ENCODE measurements at regions not wholly inside any gene's neighbourhood (a gene's known extent, or its start where the extent isn't known, plus 50 kb on each side); places are given as distances from the start of the nearest gene placed in this dataset.

GRCh38 chrX:55144697-55145096 is 55.9 kb downstream of the PAGE2 start:
- no peak for FAIRE-seq

GRCh38 chrX:55149242-55149641 is 60.4 kb downstream of the PAGE2 start:
- peaks cover 0 to 2% (median 0%) of the 10 kb centered on the region in 3 donors for H3K36me3 ChIP-seq (ENCODE audit: control insufficient read depth in 2 of 3, insufficient read depth in 3 of 3, low read length in 3 of 3)
- no peak overlapping the region for H3K9ac ChIP-seq (ENCODE audit: low read length in 3 of 3)
- H3K27ac ChIP-seq (ENCODE audit: low read depth in 2 of 2, low read length in 2 of 2) = no peak overlapping the region
- DNase-seq = no peak
- H3K9me3 ChIP-seq (ENCODE audit: control insufficient read depth in 2 of 3, insufficient read depth in 1 of 3, low read length in 3 of 3) = no peaks in the 10 kb centered on the region
- TF ChIP-seq CTCF (IDR thresholded peaks at IDR 0.05; ENCODE audit: borderline replicate concordance, extremely low read depth, insufficient read depth) = no peak
- intact Hi-C loops (cut with DNase I) = no loop called here
- FAIRE-seq = no peak
- no peaks in the 10 kb centered on the region for H3K27me3 ChIP-seq (ENCODE audit: control insufficient read depth, insufficient read depth, low read length)
- H3K4me1 ChIP-seq (ENCODE audit: control insufficient read depth in 2 of 3, insufficient read depth in 2 of 3, low read depth in 1 of 3, low read length in 3 of 3) = no peaks in the 10 kb centered on the region
- no peak overlapping the region for H3K4me3 ChIP-seq (ENCODE audit: low read length in 3 of 3)

More at GRCh38 chrX:55144697-55145096, 55.9 kb downstream of the PAGE2 start:
- Histone ChIP-seq H3K36me3 (ENCODE audit: control insufficient read depth in 2 of 3, insufficient read depth in 3 of 3, low read length in 3 of 3) (peaks cover 0 to 2% (median 0%) of the 10 kb centered on the region in 3 donors), H3K9me3 (ENCODE audit: control insufficient read depth in 2 of 3, insufficient read depth in 1 of 3, low read length in 3 of 3) (no peaks in the 10 kb centered on the region), H3K9ac (ENCODE audit: low read length in 3 of 3) (no peak overlapping the region), H3K4me1 (ENCODE audit: control insufficient read depth in 2 of 3, insufficient read depth in 2 of 3, low read depth in 1 of 3, low read length in 3 of 3) (peaks cover 0 to 6% (median 0%) of the 10 kb centered on the region in 3 donors), H3K4me3 (ENCODE audit: low read length in 3 of 3) (no peak overlapping the region), H3K27me3 (ENCODE audit: control insufficient read depth, insufficient read depth, low read length) (no peaks in the 10 kb centered on the region), H3K27ac (ENCODE audit: low read depth in 2 of 2, low read length in 2 of 2) (no peak overlapping the region)
- DNase-seq = no peak
- TF ChIP-seq CTCF (IDR thresholded peaks at IDR 0.05; ENCODE audit: borderline replicate concordance, extremely low read depth, insufficient read depth) = no peak
- intact Hi-C loops (cut with DNase I) = no loop called here

DNA sequence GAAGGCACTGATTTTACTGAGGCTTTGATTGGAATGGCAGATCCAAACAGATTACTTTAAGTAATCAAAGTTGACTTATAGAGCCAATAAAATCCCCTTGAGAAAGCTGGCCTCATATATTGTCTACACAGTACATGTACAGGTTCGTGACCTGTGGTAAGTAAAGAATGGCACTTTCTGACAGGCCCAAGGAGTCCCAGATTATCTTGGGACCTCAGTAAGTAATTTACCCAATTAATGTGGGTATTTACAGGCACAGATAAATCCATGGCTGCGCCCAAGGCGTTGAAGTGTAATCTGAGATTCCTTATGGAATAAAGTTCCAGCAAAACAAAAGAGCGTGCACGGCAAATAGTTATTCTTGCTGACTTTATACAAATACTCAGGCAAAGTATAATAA is 62.4 kb downstream of the PAGE2 start:
- H3K27ac ChIP-seq (ENCODE audit: low read depth in 2 of 2, low read length in 2 of 2) = no peak overlapping the region
- H3K36me3 ChIP-seq (ENCODE audit: control insufficient read depth in 2 of 3, insufficient read depth in 3 of 3, low read length in 3 of 3) = peaks cover 0 to 2% (median 0%) of the 10 kb centered on the region in 3 donors
- TF ChIP-seq CTCF (IDR thresholded peaks at IDR 0.05; ENCODE audit: borderline replicate concordance, extremely low read depth, insufficient read depth) = no peak
- H3K4me1 ChIP-seq (ENCODE audit: control insufficient read depth in 2 of 3, insufficient read depth in 2 of 3, low read depth in 1 of 3, low read length in 3 of 3) = no peaks in the 10 kb centered on the region
- H3K9ac ChIP-seq (ENCODE audit: low read length in 3 of 3) = no peak overlapping the region
- H3K9me3 ChIP-seq (ENCODE audit: control insufficient read depth in 2 of 3, insufficient read depth in 1 of 3, low read length in 3 of 3) = no peaks in the 10 kb centered on the region
- H3K4me3 ChIP-seq (ENCODE audit: low read length in 3 of 3) = no peak overlapping the region
- no peaks in the 10 kb centered on the region for H3K27me3 ChIP-seq (ENCODE audit: control insufficient read depth, insufficient read depth, low read length)
- intact Hi-C loops (cut with DNase I) = no loop called here
- DNase-seq (no peak), FAIRE-seq (no peak)

GRCh38 chrX:55159551-55159950 is 60.6 kb upstream of the PAGE5 start:
- no peak for DNase-seq
- H3K9ac ChIP-seq (ENCODE audit: low read length in 3 of 3) = no peak overlapping the region
- intact Hi-C loops (cut with DNase I) = no loop called here

More at GRCh38 chrX:55159551-55159950, 60.6 kb upstream of the PAGE5 start:
- H3K9me3 ChIP-seq (ENCODE audit: control insufficient read depth in 2 of 3, insufficient read depth in 1 of 3, low read length in 3 of 3) = no peaks in the 10 kb centered on the region
- no peaks in the 10 kb centered on the region for H3K4me1 ChIP-seq (ENCODE audit: control insufficient read depth in 2 of 3, insufficient read depth in 2 of 3, low read depth in 1 of 3, low read length in 3 of 3)
- H3K27ac ChIP-seq (ENCODE audit: low read depth in 2 of 2, low read length in 2 of 2) = no peak overlapping the region
- H3K4me3 ChIP-seq (ENCODE audit: low read length in 3 of 3) = no peak overlapping the region
- no peaks in the 10 kb centered on the region for H3K27me3 ChIP-seq (ENCODE audit: control insufficient read depth, insufficient read depth, low read length)
- peaks cover 0 to 5% (median 2%) of the 10 kb centered on the region in 3 donors for H3K36me3 ChIP-seq (ENCODE audit: control insufficient read depth in 2 of 3, insufficient read depth in 3 of 3, low read length in 3 of 3)
- TF ChIP-seq CTCF (IDR thresholded peaks at IDR 0.05; ENCODE audit: borderline replicate concordance, extremely low read depth, insufficient read depth) = no peak
- FAIRE-seq = no peak
